HL-60/S4 treated with phorbol 12-myristate 13-acetate at 8.2 ng/mL for 4 days and 3 days (cell line): ENCODE measurements at regions not wholly inside any gene's neighbourhood (a gene's known extent, or its start where the extent isn't known, plus 50 kb on each side); places are given as distances from the start of the nearest gene placed in this dataset.
"Not testable (repeated sequence)": the region's sequence is repeated elsewhere in the genome, so short reads cannot be mapped to it uniquely, and the experiment has no call there.

Experiments used
- in situ Hi-C: fragments of 300-500 bp; cut with MboI; formaldehyde crosslinking; loops from 2 replicates; pipeline ENCODE4 v1.15.0; 2022; ENCODE audit warnings: low sequenced_read_pairs

DNA sequence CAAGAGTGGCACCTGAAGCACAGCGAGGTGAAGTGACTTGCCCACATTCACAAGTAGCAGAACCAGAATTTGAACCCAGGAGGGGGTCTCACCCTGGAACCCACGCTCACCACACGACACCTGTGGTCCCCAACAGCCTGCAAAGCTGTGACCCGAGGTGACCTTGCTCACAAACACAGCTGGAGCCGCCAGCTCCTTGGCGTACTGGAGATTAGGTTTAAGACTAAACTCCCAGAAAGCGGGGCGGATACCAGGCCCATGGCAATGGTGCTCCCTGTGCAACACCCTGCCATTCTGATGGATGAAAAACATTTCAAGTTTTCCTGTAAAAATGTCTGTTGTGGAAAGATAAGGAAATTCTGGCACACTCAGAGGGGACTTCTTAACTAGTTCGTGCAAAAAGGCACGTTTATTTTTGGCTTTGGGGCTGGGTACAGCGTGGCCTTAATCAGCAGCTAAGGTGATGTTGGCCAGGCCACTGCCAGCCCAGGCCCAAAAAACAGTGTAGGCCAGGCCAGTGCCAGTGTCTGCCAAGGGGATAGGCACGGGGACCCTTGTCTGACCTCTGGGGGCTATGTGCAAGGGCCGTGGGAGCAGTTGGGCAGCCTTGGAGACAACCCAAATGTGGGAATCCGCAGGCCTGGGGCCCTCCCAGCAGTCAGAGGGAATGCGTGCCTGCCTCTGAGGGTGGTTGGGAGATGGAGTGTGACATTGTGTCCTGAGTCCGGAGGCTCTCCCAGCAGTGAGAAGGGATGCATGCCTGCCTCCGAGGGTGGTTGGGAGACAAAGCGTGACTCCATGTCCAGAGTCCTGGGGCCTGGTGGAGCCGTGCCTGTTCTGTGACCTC, 185.0 kb upstream of the HS6ST1 start:
- in situ Hi-C loops: no loop called here

DNA sequence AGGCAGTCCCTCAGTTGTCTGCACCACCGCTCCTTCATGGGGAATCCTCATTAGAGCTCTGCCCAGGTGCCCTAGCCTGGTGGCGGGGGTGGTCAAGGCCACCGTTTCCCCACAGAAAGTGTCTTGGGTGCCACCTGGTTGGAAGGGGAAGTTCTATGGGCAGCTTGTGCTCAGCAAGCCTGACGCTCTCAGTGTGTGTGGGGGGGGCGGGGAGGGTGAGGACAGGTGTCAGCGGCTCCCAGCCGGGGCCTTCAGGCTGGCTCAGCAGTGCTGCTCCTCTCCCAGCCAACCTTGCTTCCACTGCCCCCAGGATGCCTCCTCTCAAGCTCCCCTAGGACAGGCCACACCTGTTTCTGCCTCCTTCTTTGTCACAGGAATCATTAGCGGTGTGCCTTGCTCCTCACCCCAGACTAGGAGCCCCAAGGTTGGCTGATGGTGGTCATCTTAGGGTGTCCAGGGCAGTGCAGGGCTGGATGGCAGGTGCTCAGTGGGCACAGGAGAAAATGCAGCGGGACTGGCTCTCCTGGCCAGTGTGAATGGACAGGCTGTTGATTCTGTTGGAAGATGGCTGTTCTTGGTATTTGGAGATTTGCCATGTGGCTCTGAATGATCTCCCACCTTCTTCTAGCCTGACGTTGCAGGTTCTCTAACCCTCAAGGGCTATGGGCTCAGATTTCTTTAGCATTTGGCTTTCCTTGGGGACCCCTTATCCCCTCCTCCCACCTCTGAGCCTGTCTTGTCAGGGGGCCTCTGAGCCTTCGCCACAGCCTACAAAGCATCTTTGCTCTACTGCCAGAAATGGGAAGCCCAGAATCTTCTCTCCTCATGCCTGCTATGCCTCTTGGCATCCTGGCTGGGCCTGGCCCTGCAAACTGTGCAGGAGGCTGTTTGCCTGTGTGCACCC, 185.8 kb upstream of the HS6ST1 start:
- in situ Hi-C loops: no loop called here

DNA sequence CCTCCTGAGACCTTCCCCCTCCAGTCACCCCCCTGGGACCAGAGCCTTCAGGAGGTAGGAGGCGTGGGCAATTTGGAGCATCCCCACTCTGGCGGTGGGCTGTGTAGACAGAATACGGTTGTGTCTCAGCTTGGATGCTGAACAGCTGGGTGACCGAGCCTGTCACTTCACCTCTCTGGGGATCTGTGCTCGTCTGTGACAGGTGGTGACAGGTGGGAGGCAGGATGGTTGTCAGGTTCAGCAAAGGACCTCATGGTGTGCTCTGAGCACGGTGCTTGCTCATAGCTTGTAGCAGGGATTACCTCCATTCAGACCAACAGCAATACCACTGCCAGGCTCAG, 186.5 kb upstream of the HS6ST1 start:
- in situ Hi-C loops: no loop called here

DNA sequence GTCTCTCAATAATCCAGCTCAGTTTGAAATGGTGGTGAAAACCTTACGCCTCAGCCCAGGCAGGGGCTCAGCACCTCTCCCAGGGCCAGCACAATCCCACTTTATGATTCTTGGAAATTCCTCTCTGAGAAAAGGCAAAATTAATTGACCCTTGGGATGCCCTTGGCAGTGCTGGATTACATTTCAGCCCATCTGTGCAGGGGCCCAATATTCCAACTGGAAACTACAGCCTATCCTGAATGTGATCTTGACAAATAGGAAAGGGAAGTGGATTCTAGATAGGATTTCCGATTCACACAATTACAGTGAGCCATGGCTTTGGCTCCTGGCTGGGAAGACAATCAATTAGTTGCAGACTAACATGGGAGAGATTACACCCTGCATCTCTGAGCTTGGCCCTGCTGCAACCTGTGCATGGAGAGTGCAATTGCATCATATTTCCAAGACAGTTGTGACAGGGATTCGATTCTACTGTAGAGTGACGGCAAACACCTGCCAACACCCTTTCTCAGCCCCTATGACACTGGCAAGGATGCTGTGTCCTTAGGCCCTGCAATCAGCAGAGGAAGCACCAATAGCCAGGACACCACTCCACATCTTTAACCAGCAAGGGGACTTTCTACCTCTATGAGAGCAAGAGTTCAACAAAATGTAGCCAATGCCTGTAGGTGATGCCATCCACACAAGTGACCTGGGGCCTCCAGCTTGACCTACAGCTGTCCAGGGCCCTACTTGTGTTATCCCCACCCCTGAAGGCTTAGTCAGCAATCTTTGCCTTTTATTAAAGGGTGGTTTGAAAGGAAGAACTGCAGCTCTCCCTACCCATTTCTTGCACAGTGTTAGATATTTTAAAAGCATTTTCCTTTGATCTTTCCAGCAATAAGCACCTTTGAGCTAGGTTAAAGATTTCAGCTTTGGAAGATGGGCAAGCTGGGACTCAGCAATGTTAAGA, 187.2 kb upstream of the HS6ST1 start:
- in situ Hi-C loops: no loop called here

DNA sequence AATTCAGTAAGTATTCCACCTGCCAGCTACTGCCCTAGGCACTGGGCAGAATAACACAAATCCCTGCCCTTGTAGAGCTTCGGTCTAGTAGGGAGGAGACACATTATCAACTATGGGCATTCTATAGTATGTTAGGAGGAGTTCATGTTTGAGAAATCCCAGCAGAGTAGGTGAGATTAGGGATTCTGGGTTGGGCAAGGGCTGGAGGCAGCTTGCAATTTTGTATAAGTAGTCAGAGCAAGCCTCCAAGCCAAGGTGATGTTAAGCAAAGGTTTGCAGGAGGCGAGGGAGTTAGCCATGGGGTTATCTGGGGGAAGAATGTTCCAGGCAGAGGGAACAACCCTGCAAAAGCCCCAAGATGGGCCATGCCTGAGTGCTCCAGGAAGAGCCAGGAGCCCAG, 187.9 kb upstream of the HS6ST1 start:
- in situ Hi-C loops: no loop called here

DNA sequence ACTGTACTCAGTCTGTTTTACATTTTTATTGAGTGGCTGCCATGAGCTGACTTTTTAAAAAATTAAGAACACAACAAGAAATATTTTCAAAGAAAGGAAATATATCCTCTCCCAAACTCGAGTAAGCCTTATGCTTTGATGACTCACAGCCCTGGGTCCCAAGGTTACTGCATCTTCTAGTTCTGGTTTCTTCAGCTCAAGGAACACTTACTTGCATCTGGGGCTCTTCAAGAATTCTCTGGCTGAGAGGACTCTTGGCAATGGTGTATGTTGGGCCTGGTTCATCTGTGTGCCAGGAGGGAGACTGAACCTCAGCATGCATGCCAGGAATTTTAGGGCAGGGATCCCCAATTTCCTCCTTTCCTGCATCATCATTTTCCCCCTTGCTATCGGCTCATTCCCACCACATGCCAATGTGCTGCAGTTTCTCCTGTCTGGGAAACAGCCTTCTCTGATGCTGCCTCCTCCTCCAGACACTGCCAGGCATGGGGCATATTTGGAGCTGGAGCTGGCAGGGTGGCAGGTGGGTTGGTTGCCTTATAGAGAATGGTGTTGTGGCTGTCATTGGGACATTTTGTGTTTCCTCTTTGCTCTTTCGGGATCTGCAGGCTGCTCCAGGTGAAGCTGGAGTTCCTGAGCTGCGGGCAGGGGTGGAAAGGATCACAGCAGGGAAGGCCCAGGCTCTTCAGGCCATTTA, 192.2 kb upstream of the HS6ST1 start:
- in situ Hi-C loops: no loop called here

DNA sequence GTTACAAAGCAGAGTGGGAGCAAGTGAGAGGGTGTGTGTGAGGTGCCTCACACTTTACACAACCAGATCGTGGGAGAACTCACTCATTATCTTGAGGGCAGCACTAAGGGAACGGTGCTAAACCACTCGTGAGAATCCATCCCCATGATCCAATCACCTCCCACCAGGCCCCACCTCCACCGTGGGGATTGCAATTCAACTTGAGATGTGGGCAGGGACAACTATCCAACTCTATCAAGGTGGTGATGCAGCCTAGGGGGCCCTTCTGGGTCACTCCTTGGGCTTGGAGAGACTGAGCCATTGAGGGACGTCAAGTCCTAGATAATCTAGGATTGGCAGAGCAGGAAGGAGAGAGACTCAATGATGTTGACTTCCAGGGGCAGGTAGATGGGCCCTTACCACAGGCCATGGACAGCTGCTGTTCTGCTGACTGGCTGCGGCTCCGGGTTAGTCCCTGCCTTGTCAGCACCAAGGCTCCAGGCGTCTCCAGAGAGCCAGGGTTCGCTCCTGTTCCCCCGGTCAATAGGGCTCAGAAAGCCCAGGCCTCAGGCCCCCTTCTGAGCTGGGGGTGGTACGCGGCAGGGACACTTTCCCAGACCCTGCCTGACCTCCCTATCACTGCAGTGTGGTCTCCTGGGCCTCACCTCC, 193.2 kb upstream of the HS6ST1 start:
- in situ Hi-C loops: no loop called here

DNA sequence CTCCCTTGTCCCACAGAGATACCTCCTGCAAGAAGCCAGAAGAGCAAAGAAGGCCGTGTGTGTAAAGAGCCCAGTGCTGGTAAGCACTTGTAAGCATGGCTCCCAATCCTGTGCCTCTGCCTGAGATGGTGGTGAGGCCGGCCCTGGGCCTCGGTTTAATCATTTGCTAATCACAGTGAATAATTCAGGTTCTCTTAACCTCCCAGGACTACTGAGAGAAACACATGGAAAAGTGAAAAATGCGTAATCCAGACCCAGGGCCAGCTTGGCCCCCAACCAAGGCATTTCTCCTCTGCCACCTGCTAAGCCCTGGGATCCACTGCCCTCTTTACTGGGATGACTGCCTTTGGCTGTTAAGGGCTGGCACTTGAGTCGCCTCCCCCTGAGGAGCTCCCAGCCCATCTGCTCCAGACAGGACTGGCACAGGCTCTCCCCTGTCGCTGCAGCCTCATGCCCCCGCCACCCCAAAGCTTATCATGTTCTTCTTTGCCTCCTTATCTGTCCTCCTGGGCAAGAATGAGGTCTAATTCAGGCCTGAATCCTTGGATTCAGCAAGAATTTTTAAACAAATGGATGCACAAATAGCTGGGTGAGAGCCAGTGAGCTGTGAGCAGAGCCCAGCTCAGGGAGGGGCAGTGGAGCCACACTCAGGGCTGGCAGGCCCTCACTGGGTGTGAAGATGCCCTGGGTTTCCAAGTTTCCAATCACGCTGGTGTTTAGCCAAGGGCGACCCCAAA, 193.9 kb upstream of the HS6ST1 start:
- in situ Hi-C loops: no loop called here

DNA sequence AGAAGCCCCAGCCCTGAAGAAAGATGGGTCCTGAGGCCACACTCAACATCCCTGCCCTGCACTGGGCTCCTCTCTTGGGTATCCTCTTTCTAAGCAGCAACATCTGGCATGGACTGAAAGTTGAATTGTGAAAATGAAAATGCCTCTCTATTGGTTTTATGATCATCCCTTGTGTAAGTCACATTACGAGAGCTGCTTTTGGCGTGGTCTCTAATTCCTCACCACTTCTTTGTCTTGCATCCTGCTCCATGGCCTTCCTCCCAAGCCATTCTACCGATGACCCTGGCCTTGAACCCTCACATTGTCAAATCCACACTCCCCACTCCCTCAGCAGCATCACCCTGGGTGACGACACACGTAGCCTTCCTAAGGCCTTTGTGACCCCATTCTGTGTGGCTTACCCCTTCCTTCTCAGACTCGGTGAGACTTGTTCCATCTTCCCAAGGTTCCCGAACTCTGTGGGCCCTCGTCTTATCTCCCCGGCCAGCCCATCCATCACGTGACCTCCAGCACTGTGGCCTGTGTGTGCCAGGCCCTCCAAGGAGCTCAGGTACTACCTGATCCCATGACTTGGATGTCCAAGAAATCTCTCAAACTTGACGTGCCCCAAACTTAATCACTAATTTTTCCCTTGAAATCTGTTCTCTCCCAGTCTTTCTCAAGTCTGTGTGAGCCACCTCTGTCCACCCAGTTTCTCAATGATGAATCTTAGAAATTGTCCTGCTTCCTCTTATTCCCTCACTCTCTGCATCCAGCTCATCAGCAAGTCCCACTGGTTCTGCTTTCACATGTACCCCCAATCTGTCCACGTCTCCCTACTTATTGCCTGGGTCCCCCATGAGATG, 194.7 kb upstream of the HS6ST1 start:
- in situ Hi-C loops: no loop called here

DNA sequence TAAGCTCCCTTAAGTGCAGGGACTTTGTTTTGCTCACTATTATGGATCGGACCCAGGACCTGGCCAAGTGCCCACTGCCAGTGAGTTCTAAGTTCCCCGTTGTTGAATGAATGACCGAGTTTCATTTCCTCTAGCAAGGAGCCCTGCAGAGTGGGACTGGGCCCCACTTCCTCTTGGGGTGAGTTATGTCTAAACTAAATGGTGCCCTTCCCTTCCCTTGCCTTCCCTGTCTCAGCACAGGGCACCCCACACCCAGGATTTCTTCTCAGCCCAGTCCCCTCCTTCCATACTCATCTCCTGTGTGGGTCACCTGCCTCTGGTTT, 195.3 kb upstream of the HS6ST1 start:
- in situ Hi-C loops: no loop called here

DNA sequence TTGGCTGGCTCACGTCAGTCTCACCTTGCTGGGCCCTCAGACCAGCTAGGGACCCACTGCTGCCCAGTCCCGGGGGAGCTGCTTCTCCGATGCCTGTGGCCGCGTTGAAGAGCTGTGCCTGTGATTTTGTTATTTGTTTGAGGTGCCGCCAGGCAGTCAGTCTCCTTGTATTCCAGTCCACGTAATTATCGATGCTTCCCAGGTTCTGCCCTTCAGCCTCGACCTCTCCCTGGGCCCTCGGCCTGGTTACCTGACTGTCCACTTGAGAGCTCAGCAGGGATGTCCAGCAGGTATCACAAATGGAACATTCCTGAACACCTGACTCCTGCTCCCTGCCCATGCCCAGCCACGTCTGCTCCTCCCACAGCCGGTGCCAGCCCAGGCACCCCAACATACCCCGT, 195.9 kb upstream of the HS6ST1 start:
- in situ Hi-C loops: no loop called here

DNA sequence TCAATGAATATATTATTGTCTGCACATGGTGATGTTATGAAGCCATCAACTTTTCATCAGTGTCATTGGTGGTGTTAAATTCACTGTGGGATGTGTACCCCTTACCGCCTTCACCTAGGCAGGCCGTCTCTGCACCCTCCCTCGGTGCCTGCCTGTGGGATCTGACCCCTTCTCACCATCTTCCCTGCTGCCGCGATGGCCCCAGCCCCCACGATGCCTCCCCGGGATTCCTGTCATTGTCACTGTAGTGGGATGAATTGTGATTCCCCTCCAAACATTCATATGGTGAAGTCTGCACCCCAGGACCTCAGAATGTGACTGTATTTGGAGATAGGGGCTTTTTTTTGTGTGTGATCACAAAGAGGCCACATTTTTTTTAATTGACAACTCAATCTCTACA, 198.3 kb upstream of the HS6ST1 start:
- in situ Hi-C loops: no loop called here

DNA sequence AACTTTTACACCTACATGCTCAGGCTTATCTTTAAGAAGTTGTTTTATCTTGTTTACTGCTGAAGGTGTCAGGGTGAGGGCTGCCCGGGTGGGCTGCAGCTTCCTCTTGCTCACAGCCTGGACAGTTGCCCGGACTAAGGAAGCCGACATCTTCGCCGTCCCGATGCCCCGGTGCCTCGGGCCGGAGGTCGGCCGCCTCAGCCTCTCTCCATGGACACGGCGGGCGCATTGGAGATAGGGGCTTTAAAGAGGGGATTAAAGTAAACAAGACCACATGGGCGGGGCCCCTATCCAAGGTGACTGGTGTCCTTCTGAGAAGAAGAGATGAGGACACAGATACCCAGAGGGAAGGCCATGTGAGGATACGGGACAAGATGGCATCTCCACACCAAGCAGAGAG, 200.4 kb upstream of the HS6ST1 start:
- in situ Hi-C loops: not testable (repeated sequence)

DNA sequence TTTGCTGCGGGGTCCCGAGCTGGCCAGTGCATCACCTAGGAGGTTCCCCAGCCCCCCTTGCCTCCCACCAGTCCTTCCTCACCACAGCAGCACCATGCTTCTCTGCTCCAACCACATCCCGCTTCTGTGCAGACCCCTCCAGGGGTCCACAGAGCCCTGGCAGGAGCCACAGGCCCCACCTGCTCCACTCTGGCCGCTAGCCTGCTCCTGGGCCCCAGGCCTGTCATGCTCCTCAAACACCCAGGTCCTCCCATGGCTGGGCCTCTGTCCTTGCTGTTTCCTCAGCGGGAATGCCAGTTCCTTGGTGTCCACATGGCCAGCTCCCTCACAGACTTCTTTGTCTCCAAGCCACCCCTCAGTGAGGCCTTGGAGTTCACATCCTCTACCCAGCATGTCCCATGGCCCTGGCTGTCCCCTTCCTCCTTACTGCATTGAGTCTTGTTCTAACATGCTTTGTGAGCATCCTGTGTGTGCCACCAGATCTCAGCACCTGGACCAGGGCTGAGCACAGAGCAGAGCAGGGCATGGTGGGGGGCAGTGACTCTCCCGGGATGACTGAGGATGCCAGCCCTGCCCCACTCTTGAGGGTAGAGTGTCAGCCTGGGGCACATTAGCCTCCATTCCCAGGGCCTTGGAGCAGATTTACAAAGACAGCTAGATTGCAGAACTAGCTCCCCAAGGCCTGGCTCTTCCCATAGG, 201.0 kb upstream of the HS6ST1 start:
- in situ Hi-C loops: no loop called here

DNA sequence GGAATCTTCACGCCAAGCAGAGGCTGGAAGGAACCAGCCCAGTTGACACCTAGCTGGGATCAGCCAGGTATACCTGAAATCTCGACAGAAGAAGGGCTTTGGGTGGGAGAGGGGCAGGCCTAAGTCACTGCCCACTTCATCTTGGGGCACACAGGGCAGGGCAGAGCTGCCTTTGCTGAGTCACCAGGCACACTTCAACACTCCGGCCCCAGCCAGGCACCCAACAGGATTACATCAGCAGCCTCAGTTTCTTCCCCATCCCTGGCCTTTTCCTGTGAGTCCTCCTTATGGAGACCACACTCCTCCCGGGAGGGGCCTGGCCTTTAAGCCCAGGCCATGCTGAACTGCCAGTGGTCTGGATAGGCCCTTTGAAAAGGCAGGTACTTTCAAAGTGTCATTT, 201.7 kb upstream of the HS6ST1 start:
- in situ Hi-C loops: no loop called here

DNA sequence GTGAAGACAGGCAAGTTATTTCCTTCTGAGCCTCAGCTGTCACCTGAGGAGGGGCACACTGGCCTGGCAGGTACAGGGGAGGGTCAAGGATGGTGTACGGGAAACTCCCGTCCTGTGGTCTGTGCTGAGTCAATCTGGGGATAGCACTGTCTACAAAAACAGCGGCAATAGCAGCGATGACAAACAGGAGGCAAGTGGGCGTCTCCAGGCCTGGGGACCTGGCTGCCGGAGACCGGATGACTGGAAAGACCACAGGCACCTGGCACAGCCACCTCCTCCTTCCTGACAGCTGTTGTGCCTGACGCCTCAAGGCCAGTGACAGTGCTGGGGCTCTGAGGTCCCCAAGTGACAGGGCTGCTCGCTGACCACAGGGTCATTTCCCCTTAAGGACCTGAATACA, 202.1 kb upstream of the HS6ST1 start:
- in situ Hi-C loops: no loop called here

DNA sequence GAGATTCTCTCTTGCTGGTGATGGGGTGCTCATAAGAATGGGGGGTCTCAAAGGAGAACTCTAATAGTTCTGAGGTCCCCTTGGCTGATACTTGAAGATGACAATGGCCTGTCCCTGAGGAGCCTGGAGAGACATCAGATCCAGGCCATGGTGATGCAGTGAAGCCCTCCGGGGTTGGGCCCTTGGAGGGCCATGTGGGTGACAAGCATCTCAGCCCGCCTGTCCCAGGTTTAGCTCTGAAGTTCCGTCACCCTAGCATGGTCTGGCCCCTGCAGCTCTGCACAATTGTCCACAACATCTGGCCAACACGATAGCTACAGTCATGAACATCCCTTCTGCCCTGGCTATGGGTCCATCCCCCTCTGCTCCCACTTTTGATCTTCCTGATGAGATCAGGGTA, 202.8 kb upstream of the HS6ST1 start:
- in situ Hi-C loops: no loop called here

DNA sequence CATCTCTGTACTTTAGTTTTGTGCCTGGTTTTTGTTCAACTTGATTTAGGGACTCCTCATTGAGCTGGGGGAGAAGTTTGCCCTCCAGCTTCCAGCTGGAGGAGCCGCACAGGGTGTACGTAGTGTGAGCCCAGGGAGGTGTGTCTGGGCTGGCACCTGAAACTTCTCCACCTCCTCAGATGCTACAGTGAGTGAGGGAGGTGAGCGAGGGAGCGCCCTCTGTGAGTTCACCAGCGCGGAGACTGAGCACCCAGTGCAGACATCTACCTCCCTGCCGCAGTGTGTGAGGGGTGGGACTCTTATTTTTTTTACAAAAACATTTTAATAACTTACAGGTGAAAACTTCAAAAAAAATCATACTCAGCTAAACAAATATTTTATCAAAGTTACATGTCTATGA, 204.2 kb upstream of the HS6ST1 start:
- in situ Hi-C loops: no loop called here
